Loucy (cell line): ENCODE measurements at regions not wholly inside any gene's neighbourhood (a gene's known extent, or its start where the extent isn't known, plus 50 kb on each side); places are given as distances from the start of the nearest gene placed in this dataset.

ENCODE experiments used
- CTCF ChIP-seq: fragments of 200-600 bp; sonication (generic); conservative IDR thresholded peaks from 2 replicates; pipeline ENCODE4 v1.5.1; 2014; ENCODE audit warnings: mild to moderate bottlenecking, antibody characterized with exemption, low read length
- EZH2phosphoT487 ChIP-seq: fragments of 200-600 bp; IDR thresholded peaks from 2 replicates; pipeline ENCODE4 v1.6.1; 2018; ENCODE audit warnings: antibody characterized with exemption, mild to moderate bottlenecking, moderate library complexity, borderline replicate concordance

DNA sequence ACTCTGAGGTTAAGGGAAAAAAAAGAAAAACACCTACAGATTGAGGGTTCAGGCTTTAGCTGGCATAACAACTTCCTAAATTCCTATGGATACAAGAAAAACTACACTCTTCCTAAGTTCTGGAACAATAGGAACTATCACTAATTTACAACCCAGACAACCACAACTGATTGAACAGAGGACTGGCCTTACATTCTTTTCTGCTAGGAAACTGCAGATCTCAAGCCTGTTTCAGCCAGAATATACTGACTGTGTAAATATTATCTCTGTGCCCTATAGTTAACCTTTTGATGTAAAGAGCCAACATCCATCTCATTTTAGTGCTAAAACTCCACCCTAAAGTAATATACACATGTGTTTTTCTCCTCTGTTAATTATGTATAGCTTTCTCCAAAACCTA, 1186.5 kb upstream of the TMPRSS15 start:
- TF ChIP-seq CTCF (no peak), EZH2phosphoT487 (no peak)
